Brain microvascular endothelial cell (primary cell): ENCODE measurements at regions not wholly inside any gene's neighbourhood (a gene's known extent, or its start where the extent isn't known, plus 50 kb on each side); places are given as distances from the start of the nearest gene placed in this dataset.

Source experiments
- DNase-seq: peaks from one replicate; pipeline ENCODE4 v3.0.0-alpha.2; 2020
- H3K27ac ChIP-seq: fragments of 250-450 bp; sonication (Bioruptor Pico); 2 replicates; pipeline ENCODE4 v1.5.1; 2020; ENCODE audit warnings: mild to moderate bottlenecking, moderate library complexity
- H3K27me3 ChIP-seq: fragments of 250-450 bp; sonication (Bioruptor Pico); replicated peaks from 2 replicates; pipeline ENCODE4 v1.5.1; 2020; ENCODE audit warnings: mild to moderate bottlenecking
- H3K36me3 ChIP-seq: fragments of 250-450 bp; sonication (Bioruptor Pico); replicated peaks from 2 replicates; pipeline ENCODE4 v1.5.1; 2020; ENCODE audit warnings: mild to moderate bottlenecking
- H3K4me3 ChIP-seq: 2 replicates; pipeline ENCODE4 v1.5.1; 2011; ENCODE audit warnings: low read depth, mild to moderate bottlenecking, control low read depth, low read length, moderate library complexity
- CTCF ChIP-seq: IDR thresholded peaks from 2 replicates; pipeline ENCODE4 v1.5.1; 2011; ENCODE audit warnings: low read depth, mild to moderate bottlenecking, moderate library complexity, low read length, control low read depth, inconsistent platforms; ENCODE audit errors: missing control alignments
- in situ Hi-C: cut with HindIII; loops from 2 replicates; pipeline ENCODE4 v1.10.0; 2017; ENCODE audit warnings: low sequenced_read_pairs, low pct_ligation_motif_present

- H3K4me3 ChIP-seq = no peak overlapping the region
- no peaks in the 10 kb centered on the region for H3K36me3 ChIP-seq
- TF ChIP-seq CTCF = no peak
- DNase-seq = no peak
- H3K27me3 ChIP-seq = no peaks in the 10 kb centered on the region
- H3K27ac ChIP-seq = no peak overlapping the region
- in situ Hi-C loops = no loop called here
Observed at GRCh38 chr7:42702647-42703046, 209.2 kb downstream of the C7orf25 start.

- Histone ChIP-seq H3K4me3 (no peak overlapping the region), H3K27ac (no peak overlapping the region), H3K27me3 (no peaks in the 10 kb centered on the region), H3K36me3 (no peaks in the 10 kb centered on the region)
- in situ Hi-C loops = no loop called here
- TF ChIP-seq CTCF = no peak
- no peak for DNase-seq
Observed at GRCh38 chr7:42700406-42701327, 211.2 kb downstream of the C7orf25 start.

GRCh38 chr7:42699380-42700178 is 212.3 kb downstream of the C7orf25 start:
- Histone ChIP-seq H3K27me3 (no peaks in the 10 kb centered on the region), H3K27ac (no peak overlapping the region), H3K4me3 (no peak overlapping the region), H3K36me3 (no peaks in the 10 kb centered on the region)
- in situ Hi-C loops = loop anchor here (25.0 kb wide), 1 partner anchor 712 kb away; no protein-coding TSS in a partner anchor
- no peak for TF ChIP-seq CTCF
- no peak for DNase-seq

GRCh38 chr7:42698600-42699374 is 213.1 kb downstream of the C7orf25 start:
- in situ Hi-C loops = loop anchor here (25.0 kb wide), 1 partner anchor 711 kb away; no protein-coding TSS in a partner anchor
- DNase-seq = no peak
- H3K27me3 ChIP-seq = no peaks in the 10 kb centered on the region

More at GRCh38 chr7:42698600-42699374, 213.1 kb downstream of the C7orf25 start:
- no peak for TF ChIP-seq CTCF
- H3K4me3 ChIP-seq = no peak overlapping the region
- no peak overlapping the region for H3K27ac ChIP-seq
- no peaks in the 10 kb centered on the region for H3K36me3 ChIP-seq
